ENCODE measurements at regions not wholly inside any gene's neighbourhood (a gene's known extent, or its start where the extent isn't known, plus 50 kb on each side); places are given as distances from the start of the nearest gene placed in this dataset.

DNA sequence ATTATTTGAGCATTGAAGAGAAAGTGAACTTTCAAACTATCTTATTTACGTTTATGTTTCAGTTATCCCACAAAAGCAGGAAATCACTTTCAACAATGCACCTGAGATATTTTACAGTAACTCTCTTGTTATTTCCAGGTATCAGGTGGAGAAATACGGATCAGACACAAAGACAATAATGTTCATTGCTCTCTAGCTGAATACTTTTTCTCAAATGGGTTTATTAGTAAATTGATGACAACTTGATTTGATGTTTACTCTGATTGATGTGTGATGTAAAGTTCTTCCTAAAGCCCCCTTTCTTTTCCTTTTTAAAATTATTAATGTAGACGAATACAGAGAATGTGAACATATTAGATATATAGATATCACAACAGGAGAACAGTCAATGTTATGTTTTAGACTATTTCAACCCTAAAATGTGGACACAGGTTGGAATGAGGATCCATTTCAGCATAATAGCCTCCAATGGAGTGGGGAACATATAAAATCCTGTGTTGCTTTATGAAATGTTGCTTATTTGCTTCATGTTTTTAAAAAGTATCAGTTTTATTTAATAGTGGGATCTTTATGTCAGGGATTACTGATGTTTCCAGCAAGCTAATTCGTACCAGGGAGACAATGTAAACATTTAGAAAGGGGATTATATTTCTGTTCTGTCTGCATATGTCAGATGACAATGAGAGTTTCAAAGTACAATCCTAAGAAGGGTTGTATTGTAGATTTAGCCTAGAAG is 1522.3 kb upstream of the TPTE start:
- TF ChIP-seq, protein P1, sequence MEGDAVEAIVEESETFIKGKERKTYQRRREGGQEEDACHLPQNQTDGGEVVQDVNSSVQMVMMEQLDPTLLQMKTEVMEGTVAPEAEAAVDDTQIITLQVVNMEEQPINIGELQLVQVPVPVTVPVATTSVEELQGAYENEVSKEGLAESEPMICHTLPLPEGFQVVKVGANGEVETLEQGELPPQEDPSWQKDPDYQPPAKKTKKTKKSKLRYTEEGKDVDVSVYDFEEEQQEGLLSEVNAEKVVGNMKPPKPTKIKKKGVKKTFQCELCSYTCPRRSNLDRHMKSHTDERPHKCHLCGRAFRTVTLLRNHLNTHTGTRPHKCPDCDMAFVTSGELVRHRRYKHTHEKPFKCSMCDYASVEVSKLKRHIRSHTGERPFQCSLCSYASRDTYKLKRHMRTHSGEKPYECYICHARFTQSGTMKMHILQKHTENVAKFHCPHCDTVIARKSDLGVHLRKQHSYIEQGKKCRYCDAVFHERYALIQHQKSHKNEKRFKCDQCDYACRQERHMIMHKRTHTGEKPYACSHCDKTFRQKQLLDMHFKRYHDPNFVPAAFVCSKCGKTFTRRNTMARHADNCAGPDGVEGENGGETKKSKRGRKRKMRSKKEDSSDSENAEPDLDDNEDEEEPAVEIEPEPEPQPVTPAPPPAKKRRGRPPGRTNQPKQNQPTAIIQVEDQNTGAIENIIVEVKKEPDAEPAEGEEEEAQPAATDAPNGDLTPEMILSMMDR (IDR thresholded peaks at IDR 0.05), result no peak
- TF ChIP-seq POLR2A (IDR thresholded peaks at IDR 0.05), result no peak

Data from thyroid gland (tissue), 4 donors.